GM12864 (cell line): ENCODE measurements at regions not wholly inside any gene's neighbourhood (a gene's known extent, or its start where the extent isn't known, plus 50 kb on each side); places are given as distances from the start of the nearest gene placed in this dataset.

Experiments used
- DNase-seq: peaks from one replicate; pipeline ENCODE4 v3.0.0-alpha.2; 2011; ENCODE audit warnings: low read depth
- H3K4me3 ChIP-seq: 2 replicates; pipeline ENCODE4 v1.5.1; 2011; ENCODE audit warnings: mild to moderate bottlenecking, low read depth, low read length, control low read depth
- CTCF ChIP-seq: IDR thresholded peaks from 2 replicates; pipeline ENCODE4 v1.5.1; 2011; ENCODE audit warnings: low read depth, mild to moderate bottlenecking, moderate library complexity, low read length, control low read depth, inconsistent platforms; ENCODE audit errors: missing control alignments

- no peak for TF ChIP-seq CTCF
- DNase-seq = no peak
- no peak overlapping the region for H3K4me3 ChIP-seq
Measured at GRCh38 chr4:34826660-34827059, 1417.7 kb downstream of the ARAP2 start.

GRCh38 chr4:34845926-34846325 lies 1398.4 kb downstream of the ARAP2 start:
- no peak overlapping the region for H3K4me3 ChIP-seq
- no peak for TF ChIP-seq CTCF
- no peak for DNase-seq

GRCh38 chr4:34850421-34850820 lies 1393.9 kb downstream of the ARAP2 start:
- no peak overlapping the region for H3K4me3 ChIP-seq
- no peak for TF ChIP-seq CTCF
- no peak for DNase-seq

GRCh38 chr4:34850968-34851367 lies 1393.3 kb downstream of the ARAP2 start:
- no peak for DNase-seq
- no peak for TF ChIP-seq CTCF
- H3K4me3 ChIP-seq = no peak overlapping the region

- no peak for TF ChIP-seq CTCF
- DNase-seq = no peak
- no peak overlapping the region for H3K4me3 ChIP-seq
Measured at GRCh38 chr4:34851411-34851810, 1392.9 kb downstream of the ARAP2 start.

- TF ChIP-seq CTCF = no peak
- H3K4me3 ChIP-seq = no peak overlapping the region
- DNase-seq = no peak
Measured at GRCh38 chr4:34854451-34854850, 1389.9 kb downstream of the ARAP2 start.

GRCh38 chr4:34861666-34862065 lies 1382.6 kb downstream of the ARAP2 start:
- no peak overlapping the region for H3K4me3 ChIP-seq
- no peak for TF ChIP-seq CTCF
- DNase-seq = no peak
